Left renal cortex interstitium (tissue), 4 donors: ENCODE measurements at regions not wholly inside any gene's neighbourhood (a gene's known extent, or its start where the extent isn't known, plus 50 kb on each side); places are given as distances from the start of the nearest gene placed in this dataset.

Experiments used
- DNase-seq, 4 donors: peaks; one replicate each; pipeline ENCODE4 v3.0.0-alpha.2; 2013; ENCODE audit warnings: low read depth in 4 of 4, low spot score in 2 of 4, missing footprints in 1 of 4

GRCh38 chr2:58875436-58875835 is 634.3 kb upstream of the FANCL start:
- DNase-seq = no peak

DNA sequence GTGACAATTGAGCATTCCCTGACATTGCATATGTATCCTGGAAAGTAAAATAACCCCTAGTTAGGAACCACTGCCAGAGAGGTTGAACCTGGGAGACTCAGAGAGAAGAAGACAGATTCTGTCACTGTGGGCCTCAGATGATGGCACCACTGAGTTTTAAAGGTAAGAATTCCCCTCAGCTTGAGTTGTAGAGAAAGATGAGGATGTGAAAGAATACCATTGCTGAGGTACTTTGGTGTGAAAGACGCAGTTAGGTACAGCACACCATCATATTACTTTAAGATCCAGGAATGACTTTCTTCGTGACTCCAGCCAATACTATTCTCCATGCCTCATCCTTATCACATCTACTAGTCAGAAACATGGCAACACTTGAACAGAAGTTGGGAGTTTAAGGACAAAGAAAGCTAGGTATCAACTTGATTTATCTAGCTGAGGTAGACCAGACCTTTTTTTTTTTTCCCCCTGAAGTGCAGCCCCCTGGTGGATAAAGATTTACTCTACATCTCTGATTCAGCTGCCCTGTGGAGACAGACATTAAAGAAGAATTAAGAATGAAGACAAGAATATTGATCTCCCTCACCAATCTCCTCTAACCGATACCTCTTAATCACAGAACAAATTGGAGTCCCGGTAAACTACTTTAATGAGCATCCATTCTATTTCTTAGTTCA is 630.5 kb upstream of the FANCL start:
- DNase-seq = no peak

DNA sequence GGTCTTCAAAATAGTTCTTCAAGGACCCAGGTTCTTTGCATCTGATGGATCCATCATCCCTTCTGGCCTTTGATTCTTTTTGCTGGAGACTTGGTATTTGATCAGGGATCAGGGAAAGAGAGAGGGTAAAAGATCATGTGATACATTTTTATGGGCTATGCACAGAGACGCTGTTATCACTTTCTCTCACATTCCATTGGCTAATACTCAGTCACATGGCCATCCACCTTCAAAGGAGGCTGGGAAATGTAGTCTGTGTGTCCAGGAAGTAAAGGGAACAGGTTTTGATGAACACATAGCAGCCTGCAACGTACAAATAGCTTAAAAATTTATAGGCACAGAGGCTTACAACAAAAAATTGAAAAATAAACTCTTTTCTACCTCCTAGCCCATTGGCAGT is 629.6 kb upstream of the FANCL start:
- no peak for DNase-seq

GRCh38 chr2:58866946-58867345 is 625.8 kb upstream of the FANCL start:
- DNase-seq = no peak

GRCh38 chr2:58866527-58866926 is 625.4 kb upstream of the FANCL start:
- no peak for DNase-seq

DNA sequence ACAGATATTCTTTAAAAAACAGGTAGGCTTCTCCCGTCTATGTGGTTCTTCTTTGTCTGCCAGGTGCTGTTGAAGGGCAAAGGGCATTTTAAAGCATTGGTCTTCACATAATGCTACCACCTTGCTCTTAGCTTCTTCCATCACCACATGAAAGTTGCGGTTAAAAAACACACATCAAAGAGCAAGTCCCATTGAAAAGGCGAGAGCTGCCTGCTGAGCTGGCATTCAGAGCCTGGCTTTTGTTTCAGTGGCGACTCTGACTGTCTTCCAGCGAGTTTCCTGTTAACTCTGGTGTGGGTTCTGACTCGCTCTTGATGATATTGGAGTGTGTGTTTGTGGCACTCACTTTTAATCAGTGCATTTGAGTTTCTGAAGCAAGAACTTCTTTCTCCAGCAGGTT is 624.9 kb upstream of the FANCL start:
- no peak for DNase-seq

- no peak for DNase-seq
Observed at GRCh38 chr2:58865436-58865835, 624.3 kb upstream of the FANCL start.

- DNase-seq = no peak
Observed at GRCh38 chr2:58862244-58862643, 621.1 kb upstream of the FANCL start.

GRCh38 chr2:58860586-58860985 is 619.5 kb upstream of the FANCL start:
- no peak for DNase-seq

DNA sequence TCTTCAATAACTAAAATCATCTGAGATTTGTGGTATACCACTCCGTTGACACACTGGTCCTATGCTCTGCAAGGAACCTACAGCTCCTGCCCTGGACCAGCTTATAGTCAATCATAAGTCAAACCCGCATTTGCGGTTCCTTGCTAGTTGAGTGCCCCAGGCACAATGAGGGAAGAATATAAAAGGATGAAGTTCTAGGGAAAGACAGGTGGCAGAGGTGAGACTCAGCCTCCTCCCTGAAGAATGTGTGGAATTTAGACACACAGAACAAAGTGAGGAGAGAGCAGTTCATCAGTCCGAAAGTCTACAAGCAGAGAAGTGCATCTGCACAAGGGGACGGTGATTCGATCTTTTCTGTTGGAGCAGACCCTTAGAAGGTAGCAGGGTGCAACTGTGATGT is 615.0 kb upstream of the FANCL start:
- DNase-seq = no peak

- DNase-seq = no peak
Observed at GRCh38 chr2:58853420-58853819, 612.3 kb upstream of the FANCL start.

- DNase-seq = no peak
Observed at GRCh38 chr2:58852905-58853304, 611.8 kb upstream of the FANCL start.

DNA sequence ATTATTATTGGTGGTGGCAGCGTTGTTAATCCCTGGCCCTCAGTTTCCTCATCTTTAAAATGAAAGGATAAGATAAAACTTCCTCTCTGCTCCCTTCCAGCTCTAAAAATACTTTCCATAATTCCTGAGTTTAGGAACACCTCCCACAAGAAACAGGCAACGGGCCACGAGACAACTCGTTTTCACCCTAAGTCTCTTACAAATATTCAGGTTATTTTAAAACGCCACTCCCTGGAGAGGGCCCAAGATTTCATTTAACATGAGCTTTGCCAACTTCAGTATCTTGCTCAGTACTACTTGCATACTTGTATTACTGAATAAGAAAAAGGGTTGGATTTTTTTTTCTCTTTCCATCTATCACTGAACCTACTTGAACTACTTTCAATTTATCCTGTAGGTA is 611.1 kb upstream of the FANCL start:
- DNase-seq = no peak

- no peak for DNase-seq
Observed at GRCh38 chr2:58851598-58851997, 610.5 kb upstream of the FANCL start.

DNA sequence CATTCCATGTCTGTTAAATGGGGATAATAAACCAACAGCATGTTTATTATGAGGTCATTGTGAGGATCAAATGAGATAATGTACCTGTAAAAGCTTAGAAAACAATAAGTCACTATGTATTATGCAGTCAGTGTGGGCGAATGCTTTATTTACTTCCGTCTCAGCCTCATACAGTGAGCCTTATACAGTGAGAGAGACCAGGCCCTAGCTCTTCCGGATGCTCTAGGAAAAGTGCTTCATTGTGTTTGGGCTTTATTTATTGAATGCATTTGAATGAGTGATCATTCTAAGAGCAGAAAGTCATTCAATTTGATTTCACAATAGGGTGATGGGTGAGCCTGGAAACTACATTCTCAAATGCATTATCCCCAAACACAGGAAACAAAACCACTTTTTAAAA is 603.9 kb upstream of the FANCL start:
- no peak for DNase-seq

- DNase-seq = no peak
Observed at GRCh38 chr2:58842501-58843155, 601.5 kb upstream of the FANCL start.

- DNase-seq = peak; percentile 7 to 50 (median 33)
Observed at GRCh38 chr2:58834404-58834803, 593.3 kb upstream of the FANCL start.

DNA sequence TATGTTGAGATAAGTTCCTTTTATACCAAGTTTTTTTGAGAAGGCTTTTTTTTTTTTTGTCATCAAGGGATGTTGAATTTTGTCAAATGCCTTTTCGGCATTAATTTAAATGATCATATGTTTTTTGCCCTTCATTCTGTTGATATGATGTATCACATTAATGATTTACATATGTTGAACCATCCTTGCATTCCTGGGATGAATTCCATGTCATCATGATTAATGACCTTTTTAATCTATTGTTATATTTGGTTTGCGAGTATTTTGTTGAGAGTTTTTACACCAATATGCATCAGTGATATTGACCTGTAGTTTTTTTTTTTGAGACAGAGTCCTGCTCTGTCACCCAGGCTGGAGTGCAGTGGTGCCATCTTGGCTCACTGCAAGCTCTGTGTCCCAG is 585.7 kb upstream of the FANCL start:
- no peak for DNase-seq

- DNase-seq = no peak
Observed at GRCh38 chr2:58812771-58813344, 571.7 kb upstream of the FANCL start.

DNA sequence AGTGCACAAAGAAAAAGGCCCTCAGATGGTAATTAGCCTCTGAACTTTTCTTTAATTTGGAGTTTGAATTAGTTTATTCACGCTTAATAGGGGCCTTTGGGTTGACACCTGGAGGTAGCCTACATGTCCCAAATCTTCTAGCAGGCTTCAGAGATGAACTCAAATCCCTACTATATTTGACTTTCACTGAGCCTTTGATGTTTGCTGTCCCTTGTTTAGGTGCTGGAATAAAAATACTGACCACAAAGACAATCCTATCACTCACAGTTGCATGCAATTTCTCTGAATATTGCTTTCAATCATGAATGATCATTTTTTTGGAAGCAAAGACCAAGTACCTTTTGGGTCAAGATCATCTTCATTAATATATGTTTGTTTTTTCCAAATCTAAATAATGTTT is 564.0 kb upstream of the FANCL start:
- DNase-seq = no peak

- no peak for DNase-seq
Observed at GRCh38 chr2:58803192-58803591, 562.1 kb upstream of the FANCL start.

GRCh38 chr2:58800881-58801280 is 559.8 kb upstream of the FANCL start:
- DNase-seq = no peak
